HepG2 (cell line): ENCODE measurements at regions not wholly inside any gene's neighbourhood (a gene's known extent, or its start where the extent isn't known, plus 50 kb on each side); places are given as distances from the start of the nearest gene placed in this dataset.

Source experiments
- ATAC-seq: fragments of 200-7000 bp; cut with Tn5 transposase; 3 replicates; pipeline ENCODE4 v1.9.1; 2020; ENCODE audit warnings: mild to moderate bottlenecking, moderate library complexity
- BruUV-seq: library from RNA; stranded (reverse); fragments of 400-500 nt; replicated peaks from 2 replicates; lab custom pipeline; 2021; lab: Mats Ljungman, UMichigan
- CTCF ChIA-PET: fragments of 300-600 bp; formaldehyde crosslinking; extraction: SDS; loops from one replicate; lab custom pipeline; 2021; ENCODE audit warnings: low total read pairs, inconsistent platforms, low intra/inter-chr PET ratio; lab: Yijun Ruan, JAX
- POLR2A ChIA-PET: fragments of 350-600 bp; sonication (Branson Sonifier 250); formaldehyde crosslinking; loops from one replicate; lab custom pipeline; 2020; ENCODE audit warnings: antibody characterized with exemption, inconsistent platforms; lab: Yijun Ruan, JAX
- DNase-seq: peaks from one replicate; pipeline ENCODE4 v3.0.0-alpha.2; 2015; ENCODE audit warnings: low spot score
- FAIRE-seq: peaks from 3 replicates; lab custom pipeline; 2011; peaks lifted over from hg19 to GRCh38; lab: Jason Lieb, UNC
- H2AFZ ChIP-seq: one replicate; pipeline ENCODE4 v1.6.1; 2011; ENCODE audit warnings: low read length, inconsistent platforms
- H3K27ac ChIP-seq: fragments of 300-600 bp; 3 replicates; pipeline ENCODE4 v1.8.0; 2011; ENCODE audit warnings: mixed run types, mild to moderate bottlenecking, mixed read lengths, low read length, inconsistent platforms; ENCODE audit not compliant: insufficient read depth; ENCODE audit errors: extremely low read length
- H3K27me3 ChIP-seq, 2 experiments: fragments of 200-600 bp in 1 of 2; 2 replicates in 1 of 2; 3 replicates in 1 of 2; pipeline versions ENCODE4 v1.6.0 to v1.8.0; 2011; ENCODE audit warnings: low read length in 2 of 2, mild to moderate bottlenecking in 2 of 2, moderate library complexity in 2 of 2, inconsistent platforms in 1 of 2; ENCODE audit not compliant: insufficient read depth in 2 of 2, control insufficient read depth in 1 of 2
- H3K36me3 ChIP-seq, 2 experiments: fragments of 200-600 bp in 1 of 2; replicated peaks in 1 of 2; 2 replicates in 1 of 2; 3 replicates in 1 of 2; pipeline versions ENCODE4 v1.5.1 to v1.8.0; 2011; ENCODE audit warnings: low read length in 2 of 2, inconsistent platforms in 1 of 2; ENCODE audit not compliant: insufficient read depth in 2 of 2, control insufficient read depth in 1 of 2
- H3K4me1 ChIP-seq: 2 replicates; pipeline ENCODE4 v1.5.1; 2012; ENCODE audit warnings: low read length, inconsistent platforms; ENCODE audit not compliant: insufficient read depth
- H3K4me2 ChIP-seq: 2 replicates; pipeline ENCODE4 v1.6.0; 2011; ENCODE audit warnings: low read depth, low read length, inconsistent platforms
- H3K4me3 ChIP-seq, 3 experiments: fragments of 200-600 bp in 1 of 3; sonication (generic), shearing (Covaris generic) in 1 of 3; replicated peaks in 1 of 3; 2 replicates each; pipeline ENCODE4 v1.5.1; 2011 to 2016; ENCODE audit warnings: low read length in 3 of 3, inconsistent platforms in 2 of 3, low read depth in 2 of 3, mild to moderate bottlenecking in 2 of 3, control low read depth in 1 of 3, mixed read lengths in 1 of 3; ENCODE audit not compliant: insufficient read depth in 1 of 3
- H3K79me2 ChIP-seq: one replicate; pipeline ENCODE4 v1.6.1; 2011; ENCODE audit warnings: low read length, inconsistent platforms; ENCODE audit not compliant: insufficient read depth
- H3K9ac ChIP-seq: 2 replicates; pipeline ENCODE4 v1.6.0; 2011; ENCODE audit warnings: mild to moderate bottlenecking, low read depth, low read length, inconsistent platforms; ENCODE audit not compliant: insufficient read depth
- H3K9me3 ChIP-seq: 2 replicates; pipeline ENCODE4 v1.5.1; 2012; ENCODE audit warnings: mild to moderate bottlenecking, low read length
- H4K20me1 ChIP-seq: 2 replicates; pipeline ENCODE4 v1.6.0; 2011; ENCODE audit warnings: inconsistent platforms, mild to moderate bottlenecking, low read length, moderate library complexity; ENCODE audit not compliant: insufficient read depth
- KMT2B ChIP-seq: IDR thresholded peaks from 2 replicates; pipeline ENCODE4 v1.6.1; 2016; ENCODE audit warnings: missing genetic modification reagents, missing compliant biosample characterization
- LRRFIP1 ChIP-seq: sonication (generic); formaldehyde crosslinking; conservative IDR thresholded peaks from 2 replicates; pipeline ENCODE4 v1.4.0; 2020; ENCODE audit warnings: missing genetic modification reagents
- MBNL3 ChIP-seq: fragments of 250-450 bp; sonication (Bioruptor Pico); conservative IDR thresholded peaks from 2 replicates; pipeline ENCODE4 v1.8.0; 2022; ENCODE audit warnings: mild to moderate bottlenecking, inconsistent platforms
- MXI1 ChIP-seq: IDR thresholded peaks from 3 replicates; pipeline ENCODE4 v1.6.1; 2012; ENCODE audit warnings: low read depth, low read length, inconsistent platforms, borderline replicate concordance
- NCOA2 ChIP-seq: sonication (generic); formaldehyde crosslinking; IDR thresholded peaks from 2 replicates; pipeline ENCODE4 v1.8.0; 2022; ENCODE audit warnings: inconsistent platforms
- NCOR1 ChIP-seq: fragments of 200-600 bp; sonication (generic); IDR thresholded peaks from 2 replicates; pipeline ENCODE4 v1.7.0; 2017; ENCODE audit warnings: antibody characterized with exemption, low read length, borderline replicate concordance
- NR1H2 ChIP-seq: sonication (generic); formaldehyde crosslinking; IDR thresholded peaks from 2 replicates; pipeline ENCODE4 v1.8.1; 2022; ENCODE audit warnings: low read depth, missing genetic modification reagents, borderline replicate concordance
- SNAI1 ChIP-seq: sonication (generic); formaldehyde crosslinking; IDR thresholded peaks from 2 replicates; pipeline ENCODE4 v1.5.0; 2020; ENCODE audit warnings: mild to moderate bottlenecking, missing genetic modification reagents, borderline replicate concordance
- TFAP4 ChIP-seq: sonication (generic); IDR thresholded peaks from 2 replicates; pipeline ENCODE4 v1.6.1; 2016; ENCODE audit warnings: low read depth, borderline replicate concordance
- ZC3H4 ChIP-seq: sonication (generic); formaldehyde crosslinking; IDR thresholded peaks from 2 replicates; pipeline ENCODE4 v1.4.0; 2020; ENCODE audit warnings: missing genetic modification reagents, borderline replicate concordance
- ZNF263 ChIP-seq: sonication (generic); formaldehyde crosslinking; IDR thresholded peaks from 2 replicates; pipeline ENCODE4 v1.4.0; 2020; ENCODE audit warnings: missing genetic modification reagents
- ZNF354B ChIP-seq: sonication (generic); formaldehyde crosslinking; IDR thresholded peaks from 2 replicates; pipeline ENCODE4 v1.8.0; 2022; ENCODE audit warnings: mild to moderate bottlenecking, missing genetic modification reagents
- ZNF564 ChIP-seq: sonication (generic); formaldehyde crosslinking; IDR thresholded peaks from 2 replicates; pipeline ENCODE4 v1.8.1; 2023; ENCODE audit warnings: mild to moderate bottlenecking, missing genetic modification reagents
- ZSCAN30 ChIP-seq: sonication (generic); formaldehyde crosslinking; IDR thresholded peaks from 2 replicates; pipeline ENCODE4 v1.5.0; 2020; ENCODE audit warnings: mild to moderate bottlenecking, missing genetic modification reagents
- WGBS: methylation state at CpG from one replicate; pipeline ENCODE4 v1.1.6; 2017; ENCODE audit warnings: low lambda C conversion rate; 5-methylcytosine and 5-hydroxymethylcytosine counted together
- in situ Hi-C: cut with HindIII; loops from 2 replicates; pipeline ENCODE4 v1.10.0; 2017; ENCODE audit warnings: low pct_unique_long_range_greater_than_20kb; ENCODE audit not compliant: extremely low pct_ligation_motif_present
- intact Hi-C: fragments of 100-400 bp; cut with micrococcal nuclease; formaldehyde crosslinking; loops from one replicate; pipeline ENCODE4 v1.10.0; 2022; ENCODE audit not compliant: unreplicated experiment

- H3K27ac ChIP-seq = no peak overlapping the region
- no TSS peak for BruUV-seq
- CTCF ChIA-PET = no interaction called here
- H3K36me3 ChIP-seq = no peaks in the 10 kb centered on the region
- H3K4me2 ChIP-seq = no peak overlapping the region
- no peak for ATAC-seq
- TF ChIP-seq ZSCAN30 (CRISPR knock-in tag) (no peak), NCOR1 (no peak), ZNF354B (CRISPR knock-in tag) (no peak), NR1H2 (CRISPR knock-in tag) (no peak), NCOA2 (no peak), LRRFIP1 (CRISPR knock-in tag) (no peak), ZC3H4 (no peak), SNAI1 (CRISPR knock-in tag) (no peak), ZNF564 (CRISPR knock-in tag) (no peak), ZNF263 (CRISPR knock-in tag) (no peak), MBNL3 (CRISPR knock-in tag) (no peak), MXI1 (no peak), KMT2B (no peak), TFAP4 (no peak)
- in situ Hi-C loops = no loop called here
- WGBS = 52% methylated on average over 3 of the region's 3 CpGs
- H3K79me2 ChIP-seq = no peaks in the 10 kb centered on the region
- H4K20me1 ChIP-seq = no peaks in the 10 kb centered on the region
- no peaks in the 10 kb centered on the region for H3K9me3 ChIP-seq
- H2AFZ ChIP-seq = no peak overlapping the region
- H3K27me3 ChIP-seq = no peaks in the 10 kb centered on the region
- no peak overlapping the region for H3K9ac ChIP-seq
- POLR2A ChIA-PET = no interaction called here
- no peak overlapping the region for H3K4me3 ChIP-seq
- intact Hi-C loops = no loop called here
- DNase-seq = no peak
- peaks cover 18% of the 10 kb centered on the region for H3K4me1 ChIP-seq
- no peak for FAIRE-seq
These were observed 90.9 kb downstream of the RAP2B start for GRCh38 chr3:153252963-153253362.
